ENCODE measurements at regions not wholly inside any gene's neighbourhood (a gene's known extent, or its start where the extent isn't known, plus 50 kb on each side); places are given as distances from the start of the nearest gene placed in this dataset.

DNA sequence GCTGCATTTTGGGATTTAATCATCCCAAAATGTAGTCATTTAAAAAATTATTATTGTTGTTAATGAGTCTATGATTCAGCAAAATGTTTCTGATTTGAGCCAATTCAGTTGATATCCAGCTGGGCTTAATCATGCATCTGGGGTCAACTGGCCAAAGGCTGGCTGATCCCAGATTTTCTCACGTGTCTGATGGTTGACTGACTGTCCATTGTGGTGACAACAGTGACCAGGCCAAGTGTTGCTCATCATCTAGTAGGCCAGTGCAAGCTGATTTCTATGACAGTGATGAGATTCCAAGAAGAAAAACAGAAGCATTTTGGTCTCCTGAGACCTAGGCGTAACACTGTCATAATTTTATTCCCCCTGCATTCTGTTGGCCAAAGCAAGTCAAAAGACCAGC is 80.1 kb upstream of the ZC3H11B start:
- no peak overlapping the region for H3K14ac ChIP-seq (ENCODE audit: insufficient read depth, low read length)
- no peak overlapping the region for H2BK15ac ChIP-seq (ENCODE audit: low read depth, low read length)
- no peak overlapping the region for H3K4me2 ChIP-seq (ENCODE audit: insufficient read depth, insufficient read length, low read length)
- H4K8ac ChIP-seq (replicated peaks; ENCODE audit: insufficient read length, low read depth, low read length): no peak overlapping the region
- H3T11ph ChIP-seq (ENCODE audit: low read length): no peak overlapping the region
- no peaks in the 10 kb centered on the region for H3K79me1 ChIP-seq (ENCODE audit: insufficient read depth, low read depth, low read length, poor library complexity, severe bottlenecking)
- TF ChIP-seq CTCF (conservative IDR thresholded peaks at IDR 0.05): no peak
- H3K23ac ChIP-seq (ENCODE audit: insufficient read length, low read depth, low read length): no peak overlapping the region
- H3K18ac ChIP-seq (ENCODE audit: insufficient read length, low read depth, low read length): no peak overlapping the region
- WGBS (ENCODE audit: extremely low coverage, insufficient read length, low lambda C conversion rate): no CpG with 5 or more reads among the region's 2 CpGs
- Mint-ChIP-seq H3K4me3 (no peak overlapping the region), H3K27me3 (ENCODE audit: low read depth) (no peaks in the 10 kb centered on the region), H3K4me1 (no peaks in the 10 kb centered on the region), H3K9me3 (no peaks in the 10 kb centered on the region), H3K27ac (no peak overlapping the region), H3K36me3 (ENCODE audit: insufficient read depth in 1 of 3, low read depth in 3 of 3) (no peaks in the 10 kb centered on the region)
- no peak overlapping the region for H2AK5ac ChIP-seq (ENCODE audit: insufficient read length, low read length)
- H2BK120ac ChIP-seq (ENCODE audit: low read depth, low read length, poor library complexity, severe bottlenecking): no peak overlapping the region
- H4K20me1 ChIP-seq (ENCODE audit: control insufficient read depth, insufficient read depth, insufficient read length): no peaks in the 10 kb centered on the region
- H3K23me2 ChIP-seq (ENCODE audit: insufficient read length, low read depth, low read length, poor library complexity, severe bottlenecking): no peaks in the 10 kb centered on the region
- H3K56ac ChIP-seq (ENCODE audit: insufficient read length, low read depth, low read length): no peak overlapping the region
- H4K91ac ChIP-seq (ENCODE audit: insufficient read length, low read depth, low read length): no peak overlapping the region
- H2BK5ac ChIP-seq (ENCODE audit: insufficient read length, low read length): no peak overlapping the region
- no peak overlapping the region for H2BK12ac ChIP-seq (ENCODE audit: insufficient read length, low read depth, low read length)
- H2BK20ac ChIP-seq (ENCODE audit: low read depth, low read length, poor library complexity, severe bottlenecking): no peak overlapping the region
- H3K4me1 ChIP-seq (ENCODE audit: insufficient read depth, low read length): no peaks in the 10 kb centered on the region
- H2AFZ ChIP-seq (ENCODE audit: low read length): no peak overlapping the region
- H3K79me2 ChIP-seq (ENCODE audit: insufficient read depth, low read length): no peaks in the 10 kb centered on the region
- H4K5ac ChIP-seq (ENCODE audit: insufficient read length, low read depth, low read length): no peak overlapping the region
- H3K9ac ChIP-seq (ENCODE audit: extremely low read depth, insufficient read length, low read length): no peak overlapping the region
- H3K9me3 ChIP-seq (ENCODE audit: control insufficient read depth, low read depth, low read length): no peaks in the 10 kb centered on the region
- no peak overlapping the region for H3K27ac ChIP-seq (ENCODE audit: insufficient read length, low read depth, low read length)
- no peak overlapping the region for H3K4ac ChIP-seq (ENCODE audit: low read depth, low read length)
- DNase-seq: no peak
- H3K27me3 ChIP-seq (ENCODE audit: insufficient read depth, low read length): no peaks in the 10 kb centered on the region

Data from H9 (cell line).